HCT116 (cell line): ENCODE measurements at regions not wholly inside any gene's neighbourhood (a gene's known extent, or its start where the extent isn't known, plus 50 kb on each side); places are given as distances from the start of the nearest gene placed in this dataset.

Experiments
- ATAC-seq: fragments of 200-7000 bp; cut with Tn5 transposase; 2 replicates; pipeline ENCODE4 v1.9.1; 2020; ENCODE audit warnings: mild to moderate bottlenecking, moderate library complexity
- BruUV-seq: library from RNA; stranded (reverse); fragments of 400-500 nt; replicated peaks from 2 replicates; lab custom pipeline; 2021; lab: Mats Ljungman, UMichigan
- CTCF ChIA-PET: fragments of 300-600 bp; sonication (Branson Sonifier 250); formaldehyde crosslinking; loops from one replicate; lab custom pipeline; 2021; ENCODE audit warnings: antibody characterized with exemption; lab: Charles Lee
- POLR2A ChIA-PET: fragments of 300-600, 350-600 bp; sonication (Branson Sonifier 250); formaldehyde crosslinking; loops from one replicate; lab custom pipeline; 2021; ENCODE audit warnings: antibody characterized with exemption; lab: Charles Lee
- RAD21 ChIA-PET, 2 experiments: fragments of 300-600 bp; sonication (Branson Sonifier 250); formaldehyde crosslinking; loops; one replicate each; lab custom pipeline; 2023; ENCODE audit warnings: low total read pairs in 2 of 2; ENCODE audit not compliant: uncharacterized antibody in 2 of 2, unreplicated experiment in 2 of 2, low non-redundant PET in 1 of 2; lab: Charles Lee
- DNase-seq: peaks from one replicate; pipeline ENCODE4 v3.0.0-alpha.2; 2010; ENCODE audit warnings: low read depth, low spot score
- H2AFZ ChIP-seq: fragments of 200-600 bp; shearing (Covaris generic), sonication (generic); 2 replicates; pipeline ENCODE4 v1.6.1; 2017; ENCODE audit warnings: low read depth, mixed run types, mixed read lengths, antibody characterized with exemption, low read length; ENCODE audit not compliant: poor library complexity, severe bottlenecking
- H3K27ac ChIP-seq: 2 replicates; pipeline ENCODE4 v1.5.1; 2012; ENCODE audit warnings: low read depth, low read length
- H3K27me3 ChIP-seq: fragments of 200-600 bp; sonication (generic); 2 replicates; pipeline ENCODE4 v1.6.1; 2016; ENCODE audit warnings: mixed run types, low read length, mixed read lengths; ENCODE audit not compliant: insufficient read depth
- H3K36me3 ChIP-seq, 2 experiments: fragments of 200-500 bp in 1 of 2; fragments of 200-600 bp in 1 of 2; sonication (Bioruptor generic) in 1 of 2; sonication (generic) in 1 of 2; 2 replicates each; pipeline versions ENCODE4 v1.5.1 to v1.6.1; 2014 to 2016; ENCODE audit warnings: low read length in 2 of 2, inconsistent platforms in 1 of 2, mixed read lengths in 1 of 2, mixed run types in 1 of 2; ENCODE audit not compliant: insufficient read depth in 2 of 2, control insufficient read depth in 1 of 2
- H3K4me1 ChIP-seq, 2 experiments: fragments of 200-600 bp in 1 of 2; sonication (generic) in 1 of 2; 2 replicates each; pipeline versions ENCODE4 v1.5.1 to v1.6.1; 2012 to 2017; ENCODE audit warnings: low read length in 2 of 2, inconsistent platforms in 1 of 2, mild to moderate bottlenecking in 1 of 2, mixed read lengths in 1 of 2, mixed run types in 1 of 2, moderate library complexity in 1 of 2; ENCODE audit not compliant: insufficient read depth in 2 of 2, control insufficient read depth in 1 of 2
- H3K4me2 ChIP-seq: fragments of 200-600 bp; sonication (generic); 2 replicates; pipeline ENCODE4 v1.6.1; 2017; ENCODE audit warnings: mixed run types, low read length, mixed read lengths
- H3K4me3 ChIP-seq, 2 experiments: fragments of 200-600 bp in 1 of 2; sonication (generic) in 1 of 2; replicated peaks in 1 of 2; 2 replicates each; pipeline ENCODE4 v1.5.1; 2011 to 2016; ENCODE audit warnings: low read length in 2 of 2, control low read depth in 1 of 2, low read depth in 1 of 2, mild to moderate bottlenecking in 1 of 2, mixed read lengths in 1 of 2, mixed run types in 1 of 2
- H3K79me2 ChIP-seq: fragments of 200-600 bp; sonication (generic); 2 replicates; pipeline ENCODE4 v1.6.1; 2017; ENCODE audit warnings: mild to moderate bottlenecking, mixed run types, low read length, moderate library complexity, mixed read lengths; ENCODE audit not compliant: insufficient read depth
- H3K9ac ChIP-seq: fragments of 200-600 bp; sonication (generic); 2 replicates; pipeline ENCODE4 v1.6.1; 2016; ENCODE audit warnings: low read length, mixed read lengths
- H3K9me2 ChIP-seq: fragments of 200-600 bp; sonication (generic), shearing (Covaris generic); 2 replicates; pipeline ENCODE4 v1.6.1; 2017; ENCODE audit warnings: mixed run types, mild to moderate bottlenecking, moderate library complexity; ENCODE audit not compliant: insufficient read depth
- H3K9me3 ChIP-seq, 2 experiments: fragments of 200-500 bp in 1 of 2; fragments of 200-600 bp in 1 of 2; sonication (Bioruptor generic) in 1 of 2; sonication (generic) in 1 of 2; 2 replicates each; pipeline ENCODE4 v1.6.1; 2014 to 2017; ENCODE audit warnings: low read length in 2 of 2, mixed read lengths in 2 of 2, inconsistent platforms in 1 of 2, low read depth in 1 of 2, mild to moderate bottlenecking in 1 of 2, mixed run types in 1 of 2, moderate library complexity in 1 of 2; ENCODE audit not compliant: control insufficient read depth in 1 of 2, insufficient read depth in 1 of 2
- H4K20me1 ChIP-seq: fragments of 200-600 bp; sonication (generic), shearing (Covaris generic); 2 replicates; pipeline ENCODE4 v1.6.1; 2017; ENCODE audit warnings: mixed run types, mild to moderate bottlenecking, moderate library complexity; ENCODE audit not compliant: insufficient read depth
- ATF3 ChIP-seq: IDR thresholded peaks from 2 replicates; pipeline ENCODE4 v1.6.1; 2012
- CBX3 ChIP-seq: IDR thresholded peaks from 2 replicates; pipeline ENCODE4 v1.6.1; 2012; ENCODE audit warnings: low read depth
- EGR1 ChIP-seq: IDR thresholded peaks from 2 replicates; pipeline ENCODE4 v1.6.1; 2012; ENCODE audit warnings: low read depth
- ELF1 ChIP-seq: IDR thresholded peaks from 2 replicates; pipeline ENCODE4 v1.6.1; 2012; ENCODE audit warnings: low read depth, borderline replicate concordance
- EZH2phosphoT487 ChIP-seq: fragments of 200-600 bp; IDR thresholded peaks from 2 replicates; pipeline ENCODE4 v1.6.1; 2018; ENCODE audit warnings: antibody characterized with exemption, borderline replicate concordance
- JUND ChIP-seq: IDR thresholded peaks from 2 replicates; pipeline ENCODE4 v1.6.1; 2012
- MAX ChIP-seq: IDR thresholded peaks from 2 replicates; pipeline ENCODE4 v1.6.1; 2012
- POLR2A ChIP-seq: IDR thresholded peaks from 2 replicates; pipeline ENCODE4 v1.7.0; 2011; ENCODE audit warnings: borderline replicate concordance; ENCODE audit not compliant: insufficient read depth, insufficient read length; ENCODE audit errors: extremely low read depth
- SP1 ChIP-seq: IDR thresholded peaks from 2 replicates; pipeline ENCODE4 v1.6.1; 2012; ENCODE audit warnings: low read depth
- SRF ChIP-seq: IDR thresholded peaks from 2 replicates; pipeline ENCODE4 v1.6.1; 2012; ENCODE audit warnings: low read depth
- TCF7L2 ChIP-seq: IDR thresholded peaks from 2 replicates; pipeline ENCODE4 v1.7.0; 2011; ENCODE audit warnings: borderline replicate concordance, inconsistent platforms; ENCODE audit not compliant: insufficient read depth, insufficient read length; ENCODE audit errors: extremely low read depth
- ZBTB33 ChIP-seq: IDR thresholded peaks from 2 replicates; pipeline ENCODE4 v1.6.1; 2011; ENCODE audit warnings: mild to moderate bottlenecking, low read length, moderate library complexity; ENCODE audit not compliant: insufficient replicate concordance; ENCODE audit errors: extremely low read depth
- ZNF274 ChIP-seq: fragments of 200-500 bp; sonication (Bioruptor generic); IDR thresholded peaks from 2 replicates; pipeline ENCODE4 v1.6.1; 2014; ENCODE audit warnings: mild to moderate bottlenecking, low read depth, low read length, inconsistent platforms
- intact Hi-C: fragments of 100-400 bp; cut with micrococcal nuclease; formaldehyde crosslinking; loops from 2 replicates; pipeline ENCODE4 v1.10.0; 2022

- Histone ChIP-seq H3K27me3 (no peaks in the 10 kb centered on the region), H3K4me3 (no peak overlapping the region), H3K4me1 (peaks cover 11 to 20% of the 10 kb centered on the region in 2 experiments), H3K36me3 (no peaks in the 10 kb centered on the region), H4K20me1 (no peaks in the 10 kb centered on the region), H3K9ac (no peak overlapping the region), H3K9me2 (no peaks in the 10 kb centered on the region), H3K79me2 (no peaks in the 10 kb centered on the region), H2AFZ (no peak overlapping the region), H3K4me2 (no peak overlapping the region), H3K27ac (no peak overlapping the region), H3K9me3 (no peaks in the 10 kb centered on the region)
- ChIA-PET RAD21 (no interaction called here), CTCF (no interaction called here), POLR2A (no interaction called here)
- ATAC-seq: no peak
- BruUV-seq: no TSS peak
- DNase-seq: no peak
- TF ChIP-seq ZBTB33 (no peak), ELF1 (no peak), EZH2phosphoT487 (no peak)
- intact Hi-C loops: no loop called here
Observed at GRCh38 chr12:74885775-74886174, 323.9 kb downstream of the KCNC2 start.

- Histone ChIP-seq H3K4me1 (peaks cover 16 to 28% of the 10 kb centered on the region in 2 experiments), H3K9ac (no peak overlapping the region), H3K27ac (peak overlapping the region; percentile 53; the same call in 1 of the 2 replicates), H3K4me2 (peak overlapping the region; percentile 67), H3K79me2 (no peaks in the 10 kb centered on the region), H3K9me2 (no peaks in the 10 kb centered on the region), H3K27me3 (no peaks in the 10 kb centered on the region), H3K36me3 (no peaks in the 10 kb centered on the region), H3K9me3 (no peaks in the 10 kb centered on the region)
- CTCF ChIA-PET: interaction anchor here (2.8 kb wide), 1 partner anchor 14 kb away, joined by 11 read pairs; no protein-coding TSS in a partner anchor
- RAD21 ChIA-PET: no interaction called here
- BruUV-seq: no TSS peak
- no peak for DNase-seq
- no peak for TF ChIP-seq EGR1
- TF ChIP-seq CBX3: no peak
- no peak for TF ChIP-seq JUND
- TF ChIP-seq POLR2A: no peak
- no peak for TF ChIP-seq EZH2phosphoT487
- no peak for TF ChIP-seq SP1
- no peak for TF ChIP-seq ELF1
- no peak for TF ChIP-seq SRF
- TF ChIP-seq ZNF274: no peak
- TF ChIP-seq MAX: no peak
- TF ChIP-seq ATF3: no peak
- no peak for TF ChIP-seq TCF7L2
- TF ChIP-seq, all 23 proteins: peak for 0
- no peak for ATAC-seq
- no peaks in the 10 kb centered on the region for H4K20me1 ChIP-seq
- POLR2A ChIA-PET: no interaction called here
- H3K4me3 ChIP-seq: peak overlapping the region in 1 of 2 experiments; percentile 36; a peak in 1 of 4 replicates
- intact Hi-C loops: no loop called here
- H2AFZ ChIP-seq: peak overlapping the region; percentile 97
Observed at GRCh38 chr12:74889073-74889472, 320.6 kb downstream of the KCNC2 start.
